SU-DHL-6 (cell line): ENCODE measurements at regions not wholly inside any gene's neighbourhood (a gene's known extent, or its start where the extent isn't known, plus 50 kb on each side); places are given as distances from the start of the nearest gene placed in this dataset.

Experiments used
- EZH2phosphoT487 ChIP-seq: fragments of 200-600 bp; sonication (generic), shearing (Covaris generic); conservative IDR thresholded peaks from 2 replicates; pipeline ENCODE4 v1.6.1; 2018; ENCODE audit warnings: mild to moderate bottlenecking, antibody characterized with exemption, low read length, moderate library complexity, mixed read lengths
- TF ChIP-seq, protein P1 (sequence below): fragments of 200-600 bp; sonication (generic); IDR thresholded peaks from one replicate; pipeline ENCODE4 v1.5.1; 2017; ENCODE audit warnings: antibody characterized with exemption, mild to moderate bottlenecking, low read length, moderate library complexity; ENCODE audit not compliant: insufficient read depth, poor library complexity, severe bottlenecking

DNA sequence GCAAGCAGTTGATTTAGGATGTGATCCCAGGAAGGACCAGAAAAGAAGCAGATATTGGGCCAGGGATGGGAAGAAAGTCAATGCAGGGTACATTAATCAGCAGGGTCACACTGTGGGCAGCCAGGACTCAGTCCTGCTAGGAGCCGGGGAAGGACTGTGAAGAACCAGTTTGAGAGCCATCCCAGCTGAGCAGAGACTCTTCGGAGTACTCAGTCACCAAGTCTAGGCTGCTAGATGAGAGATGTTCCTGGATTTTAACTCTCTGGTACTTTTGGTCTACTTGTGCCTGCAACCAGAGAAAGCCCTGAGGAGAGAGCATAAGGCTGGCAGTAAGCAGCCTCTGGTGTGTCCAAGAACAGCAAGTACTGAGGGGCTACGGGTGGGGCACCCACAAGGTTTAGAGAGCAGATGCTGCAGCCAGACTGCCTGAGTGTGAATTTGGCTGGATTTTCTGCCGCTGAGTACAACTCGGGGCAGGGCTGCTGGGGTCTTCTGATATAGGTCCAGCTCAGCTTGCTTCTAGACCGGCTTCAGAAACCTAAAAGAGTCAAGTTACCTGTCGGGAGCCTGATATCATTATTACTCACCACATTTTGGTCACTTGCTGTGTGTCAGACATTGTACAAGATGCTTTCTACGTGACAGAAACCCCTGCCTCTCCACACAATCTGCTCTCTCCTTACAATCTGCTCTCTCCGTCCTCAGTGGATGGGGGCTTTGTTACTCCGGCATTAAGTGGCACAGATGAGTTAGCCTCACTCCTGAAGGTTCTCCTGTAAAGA lies 250.2 kb upstream of the GAS1 start:
- TF ChIP-seq, protein P1, sequence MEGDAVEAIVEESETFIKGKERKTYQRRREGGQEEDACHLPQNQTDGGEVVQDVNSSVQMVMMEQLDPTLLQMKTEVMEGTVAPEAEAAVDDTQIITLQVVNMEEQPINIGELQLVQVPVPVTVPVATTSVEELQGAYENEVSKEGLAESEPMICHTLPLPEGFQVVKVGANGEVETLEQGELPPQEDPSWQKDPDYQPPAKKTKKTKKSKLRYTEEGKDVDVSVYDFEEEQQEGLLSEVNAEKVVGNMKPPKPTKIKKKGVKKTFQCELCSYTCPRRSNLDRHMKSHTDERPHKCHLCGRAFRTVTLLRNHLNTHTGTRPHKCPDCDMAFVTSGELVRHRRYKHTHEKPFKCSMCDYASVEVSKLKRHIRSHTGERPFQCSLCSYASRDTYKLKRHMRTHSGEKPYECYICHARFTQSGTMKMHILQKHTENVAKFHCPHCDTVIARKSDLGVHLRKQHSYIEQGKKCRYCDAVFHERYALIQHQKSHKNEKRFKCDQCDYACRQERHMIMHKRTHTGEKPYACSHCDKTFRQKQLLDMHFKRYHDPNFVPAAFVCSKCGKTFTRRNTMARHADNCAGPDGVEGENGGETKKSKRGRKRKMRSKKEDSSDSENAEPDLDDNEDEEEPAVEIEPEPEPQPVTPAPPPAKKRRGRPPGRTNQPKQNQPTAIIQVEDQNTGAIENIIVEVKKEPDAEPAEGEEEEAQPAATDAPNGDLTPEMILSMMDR = no peak
- TF ChIP-seq EZH2phosphoT487 = no peak
